CD14-positive monocyte (primary cell): ENCODE measurements at regions not wholly inside any gene's neighbourhood (a gene's known extent, or its start where the extent isn't known, plus 50 kb on each side); places are given as distances from the start of the nearest gene placed in this dataset.

Experiments used
- DNase-seq, 3 donors: peaks; one replicate each; pipeline ENCODE4 v3.0.0-alpha.2; 2011 to 2022
- H2AFZ ChIP-seq: 2 replicates; pipeline ENCODE4 v1.6.0; 2012; ENCODE audit warnings: mild to moderate bottlenecking, low read depth, low read length, inconsistent platforms; ENCODE audit not compliant: insufficient read depth, poor library complexity, severe bottlenecking
- H3K27ac ChIP-seq, 2 donors: 1 replicate in 1 of 2; 2 replicates in 1 of 2; pipeline ENCODE4 v1.5.1; 2012 to 2013; ENCODE audit warnings: low read length in 2 of 2, control low read depth in 1 of 2, inconsistent platforms in 1 of 2, low read depth in 1 of 2, mild to moderate bottlenecking in 1 of 2
- H3K27me3 ChIP-seq, 2 donors: one replicate each; pipeline versions ENCODE4 v1.6.0 to v1.6.1; 2011 to 2013; ENCODE audit warnings: low read length in 2 of 2; ENCODE audit not compliant: control insufficient read depth in 2 of 2, insufficient read depth in 2 of 2
- H3K36me3 ChIP-seq, 2 donors: replicated peaks in 1 of 2; 1 replicate in 1 of 2; 2 replicates in 1 of 2; pipeline versions ENCODE4 v1.5.1 to v1.6.1; 2012 to 2013; ENCODE audit warnings: low read length in 2 of 2, control low read depth in 1 of 2, inconsistent platforms in 1 of 2, mild to moderate bottlenecking in 1 of 2; ENCODE audit not compliant: insufficient read depth in 2 of 2, control insufficient read depth in 1 of 2
- H3K4me1 ChIP-seq, 2 donors: 1 replicate in 1 of 2; 2 replicates in 1 of 2; pipeline versions ENCODE4 v1.5.1 to v1.6.1; 2012 to 2013; ENCODE audit warnings: low read length in 2 of 2, control low read depth in 1 of 2, inconsistent platforms in 1 of 2, mild to moderate bottlenecking in 1 of 2, moderate library complexity in 1 of 2; ENCODE audit not compliant: insufficient read depth in 2 of 2, control insufficient read depth in 1 of 2
- H3K4me2 ChIP-seq: replicated peaks from 2 replicates; pipeline ENCODE3; 2012; ENCODE audit warnings: low read length, moderate library complexity, mild to moderate bottlenecking; ENCODE audit not compliant: poor library complexity, severe bottlenecking; ENCODE audit errors: extremely low read depth
- H3K4me3 ChIP-seq, 3 experiments: fragments of 200-600 bp in 1 of 3; sonication (generic) in 1 of 3; replicated peaks in 1 of 3; 1 replicate in 2 of 3; 2 replicates in 1 of 3; pipeline ENCODE4 v1.5.1; 2011 to 2013; ENCODE audit warnings: low read length in 3 of 3, mild to moderate bottlenecking in 3 of 3, control low read depth in 2 of 3, low read depth in 2 of 3, inconsistent platforms in 1 of 3, moderate library complexity in 1 of 3
- H3K79me2 ChIP-seq: 2 replicates; pipeline ENCODE4 v1.6.0; 2012; ENCODE audit warnings: mild to moderate bottlenecking, control low read depth, inconsistent platforms, low read length, moderate library complexity; ENCODE audit not compliant: insufficient read depth
- H3K9ac ChIP-seq: 2 replicates; pipeline ENCODE4 v1.6.0; 2017; ENCODE audit warnings: low read length, mild to moderate bottlenecking; ENCODE audit not compliant: insufficient read depth, poor library complexity, severe bottlenecking
- H3K9me3 ChIP-seq, 2 donors: replicated peaks in 1 of 2; 1 replicate in 1 of 2; 2 replicates in 1 of 2; pipeline versions ENCODE4 v1.5.1 to v1.6.1; 2012 to 2013; ENCODE audit warnings: low read length in 2 of 2, control low read depth in 1 of 2; ENCODE audit not compliant: control insufficient read depth in 1 of 2, insufficient read depth in 1 of 2
- H4K20me1 ChIP-seq: 2 replicates; pipeline ENCODE4 v1.6.0; 2012; ENCODE audit warnings: mild to moderate bottlenecking, low read length, control low read depth, moderate library complexity; ENCODE audit not compliant: insufficient read depth
- H3K27ac Mint-ChIP-seq, 7 donors: one replicate each; pipeline ENCODE4 v1.8.0; 2020; ENCODE audit warnings: mild to moderate bottlenecking in 7 of 7, mixed read lengths in 7 of 7, moderate library complexity in 6 of 7, inconsistent platforms in 2 of 7
- H3K27me3 Mint-ChIP-seq, 3 donors: one replicate each; pipeline ENCODE4 v1.8.0; 2021 to 2022; ENCODE audit warnings: low read depth in 3 of 3, mild to moderate bottlenecking in 3 of 3, mixed read lengths in 3 of 3, moderate library complexity in 3 of 3, inconsistent platforms in 1 of 3
- H3K36me3 Mint-ChIP-seq, 2 donors: one replicate each; pipeline ENCODE4 v1.8.0; 2020; ENCODE audit warnings: mixed read lengths in 2 of 2, inconsistent platforms in 1 of 2, mild to moderate bottlenecking in 1 of 2
- H3K4me1 Mint-ChIP-seq: one replicate; pipeline ENCODE4 v1.8.0; 2020; ENCODE audit warnings: mild to moderate bottlenecking, mixed read lengths
- H3K4me3 Mint-ChIP-seq, 2 donors: one replicate each; pipeline ENCODE4 v1.8.0; 2020; ENCODE audit warnings: mild to moderate bottlenecking in 2 of 2, mixed read lengths in 2 of 2, moderate library complexity in 1 of 2
- H3K9me3 Mint-ChIP-seq, 7 donors: one replicate each; pipeline ENCODE4 v1.8.0; 2020 to 2022; ENCODE audit warnings: mixed read lengths in 7 of 7, mild to moderate bottlenecking in 6 of 7, moderate library complexity in 6 of 7, inconsistent platforms in 2 of 7
- WGBS: methylation state at CpG from one replicate; pipeline ENCODE4 v1.1.5; 2013; ENCODE audit warnings: missing lambda C conversion rate; ENCODE audit not compliant: insufficient coverage; 5-methylcytosine and 5-hydroxymethylcytosine counted together
- intact Hi-C, 2 donors: fragments of 100-400 bp; cut with micrococcal nuclease; formaldehyde crosslinking; loops; one replicate each; pipeline versions ENCODE4 v1.15.0 to v1.15.1; 2023
- TF ChIP-seq, protein P1 (sequence below): fragments of 200-600 bp; IDR thresholded peaks from one replicate; pipeline ENCODE4 v1.8.0; 2022; ENCODE audit warnings: antibody characterized with exemption, mild to moderate bottlenecking

DNA sequence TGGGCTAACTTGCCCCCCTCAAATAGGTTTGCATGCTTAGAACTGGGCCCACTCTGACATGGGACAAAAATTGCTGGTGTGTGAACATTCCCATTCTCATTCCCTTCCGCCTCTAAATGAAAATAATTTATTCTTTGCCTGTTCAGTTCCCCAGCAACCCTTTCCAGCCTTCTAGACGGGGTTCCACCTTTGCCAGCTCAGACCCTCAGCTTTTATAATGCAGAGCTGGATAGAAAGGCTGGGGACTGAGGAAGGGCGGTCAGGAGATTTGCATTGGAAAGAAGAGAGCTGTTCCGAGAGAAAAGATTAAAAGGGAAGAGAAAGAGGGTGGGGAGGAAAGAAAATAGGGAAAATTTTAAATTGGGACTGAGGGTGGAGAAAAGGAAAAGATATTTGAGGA is 151.1 kb upstream of the WSCD1 start:
- TF ChIP-seq, protein P1, sequence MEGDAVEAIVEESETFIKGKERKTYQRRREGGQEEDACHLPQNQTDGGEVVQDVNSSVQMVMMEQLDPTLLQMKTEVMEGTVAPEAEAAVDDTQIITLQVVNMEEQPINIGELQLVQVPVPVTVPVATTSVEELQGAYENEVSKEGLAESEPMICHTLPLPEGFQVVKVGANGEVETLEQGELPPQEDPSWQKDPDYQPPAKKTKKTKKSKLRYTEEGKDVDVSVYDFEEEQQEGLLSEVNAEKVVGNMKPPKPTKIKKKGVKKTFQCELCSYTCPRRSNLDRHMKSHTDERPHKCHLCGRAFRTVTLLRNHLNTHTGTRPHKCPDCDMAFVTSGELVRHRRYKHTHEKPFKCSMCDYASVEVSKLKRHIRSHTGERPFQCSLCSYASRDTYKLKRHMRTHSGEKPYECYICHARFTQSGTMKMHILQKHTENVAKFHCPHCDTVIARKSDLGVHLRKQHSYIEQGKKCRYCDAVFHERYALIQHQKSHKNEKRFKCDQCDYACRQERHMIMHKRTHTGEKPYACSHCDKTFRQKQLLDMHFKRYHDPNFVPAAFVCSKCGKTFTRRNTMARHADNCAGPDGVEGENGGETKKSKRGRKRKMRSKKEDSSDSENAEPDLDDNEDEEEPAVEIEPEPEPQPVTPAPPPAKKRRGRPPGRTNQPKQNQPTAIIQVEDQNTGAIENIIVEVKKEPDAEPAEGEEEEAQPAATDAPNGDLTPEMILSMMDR: no peak

DNA sequence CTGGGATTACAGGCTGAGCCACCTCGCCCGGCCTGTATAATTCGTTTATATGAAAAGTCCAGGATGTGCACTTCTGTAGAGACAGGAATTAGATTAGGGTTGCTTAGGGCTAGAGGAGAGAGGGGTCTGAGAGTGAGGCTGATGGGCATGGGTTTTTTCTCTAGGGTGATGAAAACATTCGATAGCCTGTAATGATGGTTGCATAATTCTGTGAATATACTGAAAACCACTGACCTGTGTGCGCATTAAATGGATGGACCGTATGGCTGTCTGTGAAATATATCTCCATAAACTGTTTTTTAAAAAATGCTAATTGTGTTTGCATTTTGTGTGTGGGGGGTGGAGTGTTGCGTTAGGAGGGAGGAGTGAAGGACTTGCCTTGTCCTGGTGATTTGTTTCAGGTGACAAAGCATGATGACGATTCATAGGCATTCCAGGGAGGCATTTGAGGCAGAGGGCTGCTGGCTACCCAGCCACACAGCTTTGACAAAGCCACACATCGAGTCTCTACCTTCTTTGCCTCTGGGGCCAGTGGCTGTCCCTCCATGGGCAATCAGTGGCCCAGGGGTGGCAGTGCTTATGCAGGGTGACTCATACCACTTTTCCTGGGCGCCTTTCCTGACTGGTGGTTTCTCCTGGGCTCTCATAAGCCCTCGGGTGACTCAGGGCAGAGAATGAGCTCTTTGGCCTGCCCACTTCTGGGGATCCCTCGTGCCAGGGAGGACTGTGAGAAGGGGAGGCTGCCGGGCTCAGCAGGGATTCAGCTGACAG is 148.5 kb upstream of the WSCD1 start:
- intact Hi-C loops: no loop called here
- H3K4me1 Mint-ChIP-seq: no peaks in the 10 kb centered on the region
- H3K27me3 Mint-ChIP-seq: peaks cover 3 to 12% (median 4%) of the 10 kb centered on the region in 3 donors
- H2AFZ ChIP-seq: no peak overlapping the region
- no peaks in the 10 kb centered on the region for H3K36me3 Mint-ChIP-seq
- H3K4me3 Mint-ChIP-seq: no peak overlapping the region
- no peaks in the 10 kb centered on the region for H3K4me1 ChIP-seq
- H3K9ac ChIP-seq: no peak overlapping the region
- no peaks in the 10 kb centered on the region for H4K20me1 ChIP-seq
- 87% methylated on average over 9 of the region's 13 CpGs for WGBS
- H3K27ac Mint-ChIP-seq: no peak overlapping the region
- H3K9me3 ChIP-seq: no peaks in the 10 kb centered on the region
- no peak overlapping the region for H3K4me3 ChIP-seq
- DNase-seq: no peak
- H3K27ac ChIP-seq: no peak overlapping the region
- no peaks in the 10 kb centered on the region for H3K36me3 ChIP-seq
- H3K27me3 ChIP-seq: no peaks in the 10 kb centered on the region
- peaks cover 0 to 4% (median 0%) of the 10 kb centered on the region in 7 donors for H3K9me3 Mint-ChIP-seq
- H3K4me2 ChIP-seq: no peak overlapping the region
- no peaks in the 10 kb centered on the region for H3K79me2 ChIP-seq
- TF ChIP-seq, protein P1: no peak

More for the DNA sequence above, 151.1 kb upstream of the WSCD1 start:
- Histone ChIP-seq H3K79me2 (no peaks in the 10 kb centered on the region), H3K27ac (no peak overlapping the region), H2AFZ (no peak overlapping the region), H3K9ac (no peak overlapping the region), H3K4me1 (no peaks in the 10 kb centered on the region), H3K27me3 (no peaks in the 10 kb centered on the region), H3K4me2 (no peak overlapping the region), H3K9me3 (no peaks in the 10 kb centered on the region), H4K20me1 (no peaks in the 10 kb centered on the region), H3K4me3 (no peak overlapping the region), H3K36me3 (no peaks in the 10 kb centered on the region)
- H3K4me3 Mint-ChIP-seq: no peak overlapping the region
- 67% methylated on average over 3 of the region's 4 CpGs for WGBS
- H3K36me3 Mint-ChIP-seq: no peaks in the 10 kb centered on the region
- H3K27ac Mint-ChIP-seq: no peak overlapping the region
- DNase-seq: no peak
- H3K4me1 Mint-ChIP-seq: no peaks in the 10 kb centered on the region
- intact Hi-C loops: no loop called here
- peaks cover 0 to 10% (median 4%) of the 10 kb centered on the region in 3 donors for H3K27me3 Mint-ChIP-seq
- H3K9me3 Mint-ChIP-seq: peaks cover 0 to 4% (median 0%) of the 10 kb centered on the region in 7 donors
